GM21381 (cell line): ENCODE measurements at regions not wholly inside any gene's neighbourhood (a gene's known extent, or its start where the extent isn't known, plus 50 kb on each side); places are given as distances from the start of the nearest gene placed in this dataset.
"Not testable (repeated sequence)": the region's sequence is repeated elsewhere in the genome, so short reads cannot be mapped to it uniquely, and the experiment has no call there.

Experiments used
- ATAC-seq: cut with Tn5 transposase; IDR thresholded peaks from one replicate; pipeline ENCODE4 v1.9.1; 2021; ENCODE audit warnings: mild to moderate bottlenecking, moderate library complexity; ENCODE audit not compliant: unreplicated experiment

DNA sequence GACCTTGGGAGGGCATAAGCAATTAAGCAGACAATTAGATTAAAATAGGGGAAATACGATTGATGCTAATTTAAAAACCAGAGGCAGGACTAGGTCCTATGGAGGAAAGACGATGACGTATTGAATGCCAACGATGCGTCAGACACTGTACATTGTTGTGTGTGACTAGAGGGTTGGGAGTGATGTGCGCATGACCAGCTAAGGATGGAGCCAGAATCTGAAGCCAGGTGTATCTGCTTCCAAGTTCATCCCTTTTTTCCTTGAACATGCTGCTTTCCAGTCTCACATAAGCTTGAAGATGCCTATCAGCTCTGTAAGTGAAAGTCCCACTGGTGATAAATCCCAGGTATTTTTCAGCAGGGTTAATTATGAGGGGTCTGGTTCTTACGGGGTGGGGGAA is 576.2 kb downstream of the MATN1 start:
- ATAC-seq = no peak

DNA sequence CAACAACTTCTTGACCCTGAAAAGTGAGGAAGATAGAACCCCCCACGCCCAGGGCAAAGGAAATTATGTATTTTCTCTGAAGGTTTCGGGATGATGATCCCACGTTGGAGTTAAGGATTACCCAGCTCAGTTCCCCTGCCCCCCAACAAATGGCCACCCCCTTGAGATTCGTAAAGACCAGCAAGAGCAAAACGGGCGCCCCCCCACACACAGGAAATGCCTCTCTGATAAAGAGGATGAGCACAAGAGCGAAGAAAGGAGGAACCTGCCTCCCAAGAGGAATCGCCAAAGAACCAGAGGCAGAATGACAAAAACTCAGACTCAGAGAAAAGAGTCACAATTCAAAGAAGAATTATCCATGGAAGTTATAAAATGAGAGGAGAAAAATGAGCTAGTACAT is 576.9 kb downstream of the MATN1 start:
- no peak for ATAC-seq

GRCh38 chr1:30145723-30146303 is 577.6 kb downstream of the MATN1 start:
- ATAC-seq = no peak

DNA sequence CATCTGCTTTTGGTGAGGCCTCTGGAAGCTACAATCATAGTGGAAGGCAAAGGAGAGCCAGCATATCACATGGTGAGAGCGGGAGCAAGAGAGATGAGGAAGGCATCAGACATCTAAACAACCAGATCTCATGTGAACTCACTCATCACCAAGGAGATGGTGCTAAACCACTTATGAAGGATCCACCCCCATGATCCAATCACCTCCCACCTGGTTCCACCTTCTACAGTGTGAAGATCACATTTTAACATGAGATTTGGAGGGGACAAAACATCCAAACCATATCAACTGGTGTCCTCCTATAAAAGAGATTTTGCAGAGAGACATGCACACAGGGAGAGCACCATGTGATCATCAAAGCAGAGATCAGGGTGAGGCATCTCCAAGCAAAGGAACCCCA is 578.6 kb downstream of the MATN1 start:
- ATAC-seq = no peak

- no peak for ATAC-seq
Measured at GRCh38 chr1:30143517-30143916, 579.9 kb downstream of the MATN1 start.

DNA sequence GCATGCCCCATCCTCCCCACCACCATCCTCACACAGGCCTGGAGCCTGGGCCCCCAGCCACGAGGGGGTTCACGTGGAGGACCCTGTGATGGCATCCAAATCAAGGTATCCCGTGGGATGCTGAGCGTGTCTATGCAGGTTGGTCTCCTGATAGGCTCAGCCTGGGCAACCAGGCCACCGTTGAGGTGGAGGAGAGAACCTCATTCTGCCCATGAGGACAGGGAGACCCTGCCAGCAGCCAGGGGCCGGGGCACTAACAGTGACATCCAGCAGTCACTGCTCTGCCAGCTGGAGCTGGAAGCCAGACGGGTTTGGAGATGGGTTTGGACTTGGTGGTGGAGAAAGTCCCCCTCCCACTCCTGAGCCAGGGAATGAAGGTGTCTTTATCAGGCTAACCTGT is 582.8 kb downstream of the MATN1 start:
- no peak for ATAC-seq

DNA sequence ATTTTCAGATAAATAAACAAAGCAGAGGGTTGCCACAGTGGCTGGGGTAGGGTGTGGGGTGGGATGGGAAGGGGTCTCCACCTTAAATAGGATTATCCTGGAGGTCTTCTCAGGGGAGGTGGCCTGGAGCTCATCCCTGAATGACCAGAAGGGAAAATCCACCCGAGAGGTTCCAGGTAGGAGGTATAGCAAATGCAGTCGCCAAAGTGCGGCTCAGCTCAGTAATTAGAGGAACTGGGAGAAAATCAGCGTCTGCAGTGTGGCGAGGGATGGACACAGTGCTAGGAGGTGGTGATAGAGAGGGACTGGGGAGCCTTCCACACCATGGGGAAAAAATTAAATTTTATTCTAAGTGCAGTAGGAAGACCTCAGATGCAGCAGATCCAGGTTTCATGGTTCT is 584.5 kb downstream of the MATN1 start:
- ATAC-seq = no peak

GRCh38 chr1:30137001-30137400 is 586.4 kb downstream of the MATN1 start:
- ATAC-seq = no peak

GRCh38 chr1:30135698-30136097 is 587.7 kb downstream of the MATN1 start:
- no peak for ATAC-seq

GRCh38 chr1:30134466-30135217 is 588.7 kb downstream of the MATN1 start:
- no peak for ATAC-seq

- no peak for ATAC-seq
Measured at GRCh38 chr1:30133414-30134055, 589.9 kb downstream of the MATN1 start.

- ATAC-seq = no peak
Measured at GRCh38 chr1:30132602-30133286, 590.6 kb downstream of the MATN1 start.

GRCh38 chr1:30130566-30130965 is 592.8 kb downstream of the MATN1 start:
- not testable (repeated sequence) for ATAC-seq

DNA sequence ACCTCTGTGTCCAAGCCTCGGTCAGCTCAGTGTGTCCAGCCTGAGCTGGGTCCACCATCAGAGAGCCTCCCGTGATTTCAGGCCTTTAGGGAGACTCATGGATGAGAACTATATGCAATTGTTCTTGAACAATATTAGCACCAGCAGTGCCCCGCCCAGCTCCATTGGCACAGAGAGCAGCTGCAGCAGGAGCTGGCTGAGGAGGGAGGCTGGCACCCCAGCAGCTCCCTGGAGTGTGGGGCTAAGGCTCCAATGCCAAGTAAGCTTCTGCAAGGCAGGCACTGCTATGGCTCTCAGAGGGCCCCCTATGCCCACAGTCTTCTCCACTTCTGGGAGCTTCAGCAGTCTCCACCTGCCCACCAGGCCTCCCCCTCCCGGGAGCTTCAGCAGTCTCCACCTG is 593.3 kb downstream of the MATN1 start:
- ATAC-seq = no peak

- ATAC-seq = no peak
Measured at GRCh38 chr1:30129421-30130055, 593.8 kb downstream of the MATN1 start.

DNA sequence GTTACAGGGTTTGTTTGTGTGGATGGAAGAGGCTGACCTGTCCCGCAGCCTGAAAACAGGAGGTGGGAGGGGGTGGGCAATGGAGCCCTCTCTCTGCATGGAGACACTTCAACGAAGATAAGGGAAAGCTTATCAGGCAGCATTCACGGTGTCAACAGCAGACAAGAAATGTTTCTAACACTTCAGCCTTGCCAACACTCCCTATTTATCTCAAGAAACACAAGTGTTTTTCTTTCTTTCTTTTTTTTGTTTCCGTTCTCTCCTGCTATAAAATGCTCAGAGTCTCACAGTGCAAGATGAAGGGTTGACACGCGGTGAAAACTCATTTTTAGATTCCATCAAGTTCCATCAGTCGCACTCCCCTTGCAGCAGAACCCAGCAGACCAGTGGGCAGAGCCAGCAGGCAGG is 594.4 kb downstream of the MATN1 start:
- ATAC-seq = no peak

GRCh38 chr1:30126848-30127247 is 596.5 kb downstream of the MATN1 start:
- ATAC-seq = no peak

GRCh38 chr1:30125821-30126170 is 597.6 kb downstream of the MATN1 start:
- ATAC-seq = no peak

DNA sequence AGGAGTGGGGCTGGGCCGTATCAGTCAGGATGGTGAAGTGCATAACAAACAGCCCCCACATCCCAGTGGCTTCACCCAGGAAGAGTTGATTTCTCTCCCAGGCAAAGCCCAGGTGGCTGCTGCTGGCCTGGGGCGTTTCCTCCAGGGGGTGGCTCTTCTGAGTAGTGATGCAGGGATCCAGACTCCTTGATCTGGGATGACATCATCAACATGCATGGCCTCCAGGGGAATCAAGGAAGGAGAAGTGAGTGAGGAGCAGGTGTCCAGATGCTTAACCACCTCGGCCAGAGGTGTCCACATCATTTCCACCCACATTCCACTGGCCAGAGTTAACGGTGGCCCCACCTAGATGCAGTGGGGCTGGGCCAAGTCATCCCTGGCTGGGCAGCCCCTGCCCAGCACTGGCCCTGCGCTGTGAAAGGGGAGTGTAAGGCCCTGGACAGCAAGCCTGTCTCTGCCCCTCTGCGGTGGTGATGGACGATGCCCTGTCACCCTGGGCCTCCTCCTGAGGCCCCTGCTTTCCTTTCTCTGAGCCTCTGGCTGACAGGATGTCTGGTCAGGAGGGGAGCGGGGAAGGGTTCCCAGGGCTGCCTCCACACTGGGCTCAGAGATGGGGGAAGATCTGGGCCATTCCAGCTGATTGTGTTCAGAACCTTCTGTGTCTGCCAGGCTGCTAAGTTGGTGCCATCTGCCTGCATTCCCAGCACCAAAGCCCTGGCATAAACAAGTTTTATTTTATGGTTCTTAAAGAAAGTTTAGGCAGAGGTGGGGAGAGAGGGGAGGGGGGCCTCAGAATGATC is 598.2 kb downstream of the MATN1 start:
- no peak for ATAC-seq

DNA sequence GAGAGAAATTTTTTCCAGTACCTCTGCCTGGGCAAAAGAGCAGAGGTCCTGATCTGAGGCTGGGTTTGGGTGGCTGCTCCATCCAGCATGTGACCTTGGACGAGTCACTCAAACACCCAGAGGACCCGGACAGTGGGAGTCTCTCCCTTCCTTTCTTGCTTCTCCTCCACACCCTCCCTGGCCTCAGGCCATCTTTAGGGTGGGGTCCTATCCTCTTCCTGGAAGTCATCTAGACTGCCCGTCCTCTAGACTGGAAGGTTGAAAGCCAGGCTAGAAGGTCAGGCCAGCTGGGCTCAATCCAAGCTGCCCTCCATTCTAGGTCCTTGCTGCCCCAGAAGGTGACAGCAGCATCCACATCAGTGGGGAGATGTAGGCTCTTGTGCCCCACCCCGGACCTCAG is 599.5 kb downstream of the MATN1 start:
- ATAC-seq = no peak

DNA sequence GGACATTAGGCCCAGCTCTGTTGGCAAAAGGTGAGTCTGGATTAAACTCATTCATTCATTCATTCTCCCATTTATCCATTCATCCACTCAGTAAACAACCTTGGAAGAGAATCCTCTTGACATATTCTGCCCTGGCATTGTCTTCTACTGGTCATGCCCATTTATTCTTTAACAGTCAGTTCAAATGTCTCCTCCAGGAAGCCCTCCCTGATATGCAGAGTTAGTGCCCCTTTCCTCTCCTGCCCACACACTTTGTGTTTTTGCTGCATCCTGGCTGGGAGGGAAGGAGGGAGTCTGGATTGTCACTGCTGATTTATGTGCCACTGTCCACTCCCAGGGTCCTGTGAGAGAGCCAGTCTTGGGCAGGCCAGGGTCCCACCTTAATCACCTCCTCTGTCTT is 600.3 kb downstream of the MATN1 start:
- ATAC-seq = no peak
